Caco-2 (cell line): ENCODE measurements at regions not wholly inside any gene's neighbourhood (a gene's known extent, or its start where the extent isn't known, plus 50 kb on each side); places are given as distances from the start of the nearest gene placed in this dataset.

Source experiments
- BruUV-seq: library from RNA; stranded (reverse); fragments of 400-500 nt; replicated peaks from 2 replicates; lab custom pipeline; 2021; lab: Mats Ljungman, UMichigan
- CTCF ChIA-PET: fragments of 300-600 bp; sonication (Branson Sonifier 250); formaldehyde crosslinking; loops from one replicate; lab custom pipeline; 2022; ENCODE audit warnings: antibody characterized with exemption; lab: Charles Lee
- POLR2A ChIA-PET: fragments of 300-600 bp; sonication (Branson Sonifier 250); formaldehyde crosslinking; loops from one replicate; lab custom pipeline; 2022; ENCODE audit warnings: antibody characterized with exemption; lab: Charles Lee
- DNase-seq, 2 experiments: peaks; one replicate each; pipeline versions ENCODE4 v3.0.0 to v3.0.0-alpha.2; 2020 to 2022
- H3K27me3 ChIP-seq: replicated peaks from 2 replicates; pipeline ENCODE4 v1.6.0; 2011; ENCODE audit warnings: low read length; ENCODE audit not compliant: control insufficient read depth, insufficient read depth
- H3K36me3 ChIP-seq: 2 replicates; pipeline ENCODE4 v1.5.1; 2011; ENCODE audit warnings: low read length; ENCODE audit not compliant: control insufficient read depth, insufficient read depth
- H3K4me1 ChIP-seq: fragments of 250-450 bp; sonication (Bioruptor Pico); 2 replicates; pipeline ENCODE4 v1.5.1; 2020; ENCODE audit warnings: mild to moderate bottlenecking
- H3K4me3 ChIP-seq: 2 replicates; pipeline ENCODE4 v1.5.1; 2011; ENCODE audit warnings: low read depth, mild to moderate bottlenecking, control low read depth, low read length
- H3K9me3 ChIP-seq: fragments of 250-450 bp; sonication (Bioruptor Pico); 2 replicates; pipeline ENCODE4 v1.5.1; 2020; ENCODE audit warnings: mild to moderate bottlenecking, moderate library complexity
- H3K27ac Mint-ChIP-seq: one replicate; pipeline ENCODE4 v1.8.0; 2022; ENCODE audit warnings: mixed read lengths; ENCODE audit not compliant: unreplicated experiment
- H3K27me3 Mint-ChIP-seq: one replicate; pipeline ENCODE4 v1.8.0; 2022; ENCODE audit warnings: mixed read lengths; ENCODE audit not compliant: insufficient read depth, unreplicated experiment
- H3K36me3 Mint-ChIP-seq: one replicate; pipeline ENCODE4 v1.8.0; 2022; ENCODE audit warnings: mild to moderate bottlenecking, mixed read lengths; ENCODE audit not compliant: insufficient read depth, unreplicated experiment
- H3K4me1 Mint-ChIP-seq: one replicate; pipeline ENCODE4 v1.8.0; 2022; ENCODE audit warnings: low read depth, mixed read lengths; ENCODE audit not compliant: unreplicated experiment
- H3K4me3 Mint-ChIP-seq: one replicate; pipeline ENCODE4 v1.8.0; 2022; ENCODE audit warnings: mild to moderate bottlenecking, moderate library complexity, mixed read lengths; ENCODE audit not compliant: unreplicated experiment
- H3K9me3 Mint-ChIP-seq: one replicate; pipeline ENCODE4 v1.8.0; 2022; ENCODE audit warnings: mixed read lengths; ENCODE audit not compliant: unreplicated experiment
- intact Hi-C: fragments of 100-400 bp; cut with micrococcal nuclease; formaldehyde crosslinking; loops from one replicate; pipeline ENCODE4 v1.10.0; 2022; ENCODE audit not compliant: unreplicated experiment
- TF ChIP-seq, protein P1 (sequence below), 2 experiments: fragments of 200-600 bp in 1 of 2; IDR thresholded peaks; 1 replicate in 1 of 2; 2 replicates in 1 of 2; pipeline versions ENCODE4 v1.5.1 to v1.8.0; 2011 to 2022; ENCODE audit warnings: antibody characterized with exemption in 1 of 2, control low read depth in 1 of 2, inconsistent platforms in 1 of 2, low read depth in 1 of 2, low read length in 1 of 2, mild to moderate bottlenecking in 1 of 2, moderate library complexity in 1 of 2; ENCODE audit not compliant: insufficient read depth in 1 of 2, severe bottlenecking in 1 of 2, unreplicated experiment in 1 of 2

DNA sequence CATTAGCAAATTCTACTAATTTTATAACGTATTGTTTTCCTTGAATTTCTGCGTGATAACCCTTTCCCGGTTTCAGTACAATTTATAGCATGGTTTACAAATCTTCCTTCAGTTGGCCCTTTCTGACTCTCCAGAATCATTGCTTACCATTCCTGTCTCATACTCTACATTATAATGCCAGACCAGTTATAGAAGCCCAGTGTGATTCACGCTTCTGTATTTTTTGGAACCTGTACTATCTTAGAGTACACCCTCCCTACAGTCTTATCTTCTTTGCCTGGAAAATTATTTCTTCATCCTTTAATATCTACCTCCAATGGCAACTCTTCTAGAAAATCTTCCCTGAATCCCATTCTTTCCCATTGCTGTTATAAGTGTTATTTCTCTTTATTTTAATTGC is 391.6 kb upstream of the SYT4 start:
- BruUV-seq: no TSS peak
- H3K4me3 Mint-ChIP-seq: no peak overlapping the region
- POLR2A ChIA-PET: no interaction called here
- H3K27me3 ChIP-seq: no peaks in the 10 kb centered on the region
- TF ChIP-seq, protein P1, sequence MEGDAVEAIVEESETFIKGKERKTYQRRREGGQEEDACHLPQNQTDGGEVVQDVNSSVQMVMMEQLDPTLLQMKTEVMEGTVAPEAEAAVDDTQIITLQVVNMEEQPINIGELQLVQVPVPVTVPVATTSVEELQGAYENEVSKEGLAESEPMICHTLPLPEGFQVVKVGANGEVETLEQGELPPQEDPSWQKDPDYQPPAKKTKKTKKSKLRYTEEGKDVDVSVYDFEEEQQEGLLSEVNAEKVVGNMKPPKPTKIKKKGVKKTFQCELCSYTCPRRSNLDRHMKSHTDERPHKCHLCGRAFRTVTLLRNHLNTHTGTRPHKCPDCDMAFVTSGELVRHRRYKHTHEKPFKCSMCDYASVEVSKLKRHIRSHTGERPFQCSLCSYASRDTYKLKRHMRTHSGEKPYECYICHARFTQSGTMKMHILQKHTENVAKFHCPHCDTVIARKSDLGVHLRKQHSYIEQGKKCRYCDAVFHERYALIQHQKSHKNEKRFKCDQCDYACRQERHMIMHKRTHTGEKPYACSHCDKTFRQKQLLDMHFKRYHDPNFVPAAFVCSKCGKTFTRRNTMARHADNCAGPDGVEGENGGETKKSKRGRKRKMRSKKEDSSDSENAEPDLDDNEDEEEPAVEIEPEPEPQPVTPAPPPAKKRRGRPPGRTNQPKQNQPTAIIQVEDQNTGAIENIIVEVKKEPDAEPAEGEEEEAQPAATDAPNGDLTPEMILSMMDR (IDR thresholded peaks at IDR 0.05; ENCODE audit: insufficient read depth in 1 of 2, low read depth in 1 of 2, low read length in 1 of 2, severe bottlenecking in 1 of 2, unreplicated experiment in 1 of 2): no peak
- intact Hi-C loops: no loop called here
- H3K36me3 ChIP-seq: no peaks in the 10 kb centered on the region
- H3K4me1 Mint-ChIP-seq: no peaks in the 10 kb centered on the region
- no peak for DNase-seq
- H3K36me3 Mint-ChIP-seq: no peaks in the 10 kb centered on the region
- H3K4me1 ChIP-seq: no peaks in the 10 kb centered on the region
- H3K4me3 ChIP-seq: no peak overlapping the region
- H3K27me3 Mint-ChIP-seq: peaks cover 5% of the 10 kb centered on the region
- no peak overlapping the region for H3K27ac Mint-ChIP-seq
- CTCF ChIA-PET: no interaction called here
- no peaks in the 10 kb centered on the region for H3K9me3 Mint-ChIP-seq
- no peaks in the 10 kb centered on the region for H3K9me3 ChIP-seq

DNA sequence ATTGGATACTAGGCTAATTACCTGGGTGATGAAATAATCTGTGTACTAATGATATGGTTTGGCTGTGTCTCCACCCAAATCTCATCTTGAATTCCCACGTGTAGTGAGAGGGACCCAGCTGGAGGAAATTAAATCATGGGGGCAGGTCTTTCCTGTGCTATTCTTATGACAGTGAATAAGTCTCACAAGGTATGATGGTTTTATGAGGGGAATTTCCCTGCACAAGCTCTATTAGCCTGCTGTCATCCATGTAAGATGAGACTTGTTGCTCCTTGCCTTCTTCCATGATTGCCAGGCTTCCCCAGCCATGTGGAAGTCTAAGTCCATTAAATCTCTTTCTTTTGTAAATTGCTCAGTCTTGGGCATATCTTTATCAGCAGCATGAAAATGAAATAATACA is 394.1 kb upstream of the SYT4 start:
- Histone ChIP-seq H3K36me3 (no peaks in the 10 kb centered on the region), H3K9me3 (no peaks in the 10 kb centered on the region), H3K27me3 (no peaks in the 10 kb centered on the region), H3K4me3 (no peak overlapping the region), H3K4me1 (no peaks in the 10 kb centered on the region)
- Mint-ChIP-seq H3K4me1 (no peaks in the 10 kb centered on the region), H3K27ac (no peak overlapping the region), H3K36me3 (no peaks in the 10 kb centered on the region), H3K27me3 (no peaks in the 10 kb centered on the region), H3K4me3 (no peak overlapping the region), H3K9me3 (no peaks in the 10 kb centered on the region)
- TF ChIP-seq, protein P1 (IDR thresholded peaks at IDR 0.05; ENCODE audit: insufficient read depth in 1 of 2, low read depth in 1 of 2, low read length in 1 of 2, severe bottlenecking in 1 of 2, unreplicated experiment in 1 of 2): no peak
- DNase-seq: no peak
- no TSS peak for BruUV-seq
- POLR2A ChIA-PET: no interaction called here
- intact Hi-C loops: no loop called here
- CTCF ChIA-PET: no interaction called here

DNA sequence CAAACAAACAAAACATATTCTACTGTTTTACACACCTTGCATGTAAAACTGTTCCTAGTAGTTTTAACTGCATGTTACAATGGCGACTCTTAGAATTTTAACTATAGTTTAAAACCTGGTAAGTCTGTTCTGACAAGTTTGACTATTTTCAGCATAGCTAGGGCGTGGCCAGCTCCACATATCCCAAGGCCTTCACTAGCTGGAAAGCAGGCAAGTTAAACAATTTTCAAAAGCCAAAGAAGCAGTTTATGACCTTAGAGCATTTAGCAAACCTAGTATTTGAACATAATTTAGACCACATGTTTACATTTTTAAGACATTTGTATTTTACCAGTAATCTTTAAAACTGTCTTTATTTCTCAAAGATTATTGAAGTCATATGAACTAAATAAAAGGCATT is 402.8 kb upstream of the SYT4 start:
- Mint-ChIP-seq H3K27ac (no peak overlapping the region), H3K4me3 (no peak overlapping the region), H3K4me1 (no peaks in the 10 kb centered on the region), H3K9me3 (no peaks in the 10 kb centered on the region), H3K36me3 (no peaks in the 10 kb centered on the region), H3K27me3 (peaks cover 3% of the 10 kb centered on the region)
- ChIA-PET CTCF (no interaction called here), POLR2A (no interaction called here)
- Histone ChIP-seq H3K4me3 (no peak overlapping the region), H3K27me3 (no peaks in the 10 kb centered on the region), H3K4me1 (no peaks in the 10 kb centered on the region), H3K36me3 (no peaks in the 10 kb centered on the region), H3K9me3 (no peaks in the 10 kb centered on the region)
- no TSS peak for BruUV-seq
- TF ChIP-seq, protein P1 (IDR thresholded peaks at IDR 0.05; ENCODE audit: insufficient read depth in 1 of 2, low read depth in 1 of 2, low read length in 1 of 2, severe bottlenecking in 1 of 2, unreplicated experiment in 1 of 2): no peak
- intact Hi-C loops: no loop called here
- no peak for DNase-seq
